ENCODE measurements at regions not wholly inside any gene's neighbourhood (a gene's known extent, or its start where the extent isn't known, plus 50 kb on each side); places are given as distances from the start of the nearest gene placed in this dataset.

- no peak for TF ChIP-seq GATA2 (IDR thresholded peaks at IDR 0.05; ENCODE audit: low read depth, low read length)
- no peak for TF ChIP-seq GATA3 (IDR thresholded peaks at IDR 0.05; ENCODE audit: low read depth, low read length)
These were observed 83.4 kb downstream of the RPLP1 start for GRCh38 chr15:69535998-69536397.
